WTC11 (cell line): ENCODE measurements at regions not wholly inside any gene's neighbourhood (a gene's known extent, or its start where the extent isn't known, plus 50 kb on each side); places are given as distances from the start of the nearest gene placed in this dataset.

Source experiments
- ATAC-seq: fragments of 200-7000 bp; cut with Tn5 transposase; 2 replicates; pipeline ENCODE4 v1.10.0; 2021; ENCODE audit warnings: mild to moderate bottlenecking, moderate library complexity
- CTCF ChIA-PET: fragments of 300-600 bp; sonication (Branson Sonifier 250); formaldehyde crosslinking; loops from one replicate; lab custom pipeline; 2021; ENCODE audit warnings: antibody characterized with exemption; lab: Charles Lee
- POLR2A ChIA-PET: fragments of 350-600 bp; sonication (Branson Sonifier 250); formaldehyde crosslinking; loops from one replicate; lab custom pipeline; 2021; ENCODE audit warnings: antibody characterized with exemption; lab: Charles Lee
- DNase-seq: peaks from one replicate; pipeline ENCODE4 v3.0.0; 2021; ENCODE audit warnings: low spot score
- H3K27ac Mint-ChIP-seq: 2 replicates; pipeline ENCODE4 v1.8.0; 2021; ENCODE audit warnings: mixed read lengths
- H3K27me3 Mint-ChIP-seq: 2 replicates; pipeline ENCODE4 v1.8.0; 2021; ENCODE audit warnings: low read depth, mild to moderate bottlenecking, moderate library complexity, mixed read lengths
- H3K36me3 Mint-ChIP-seq: 2 replicates; pipeline ENCODE4 v1.8.0; 2021; ENCODE audit warnings: mixed read lengths
- H3K4me1 Mint-ChIP-seq: 2 replicates; pipeline ENCODE4 v1.8.0; 2022; ENCODE audit warnings: mixed read lengths
- H3K4me3 Mint-ChIP-seq: 2 replicates; pipeline ENCODE4 v1.8.0; 2021; ENCODE audit warnings: mild to moderate bottlenecking, moderate library complexity, mixed read lengths
- H3K9me3 Mint-ChIP-seq: 2 replicates; pipeline ENCODE4 v1.8.0; 2021; ENCODE audit warnings: mixed read lengths
- ATF1 ChIP-seq: sonication (generic); formaldehyde crosslinking; IDR thresholded peaks from 2 replicates; pipeline ENCODE4 v1.8.1; 2023; ENCODE audit warnings: mild to moderate bottlenecking, moderate library complexity, missing genetic modification reagents
- CDX4 ChIP-seq: fragments of 250-450 bp; sonication (Bioruptor Pico); IDR thresholded peaks from 2 replicates; pipeline ENCODE4 v1.9.0; 2021; ENCODE audit warnings: moderate library complexity, mild to moderate bottlenecking, inconsistent platforms, borderline replicate concordance
- E2F5 ChIP-seq: sonication (generic); formaldehyde crosslinking; IDR thresholded peaks from 2 replicates; pipeline ENCODE4 v1.8.1; 2022; ENCODE audit warnings: mild to moderate bottlenecking, moderate library complexity, missing genetic modification reagents
- ELF4 ChIP-seq: sonication (generic); formaldehyde crosslinking; IDR thresholded peaks from 2 replicates; pipeline ENCODE4 v1.8.1; 2022; ENCODE audit warnings: low read depth, mild to moderate bottlenecking, moderate library complexity, missing genetic modification reagents
- EMX1 ChIP-seq: fragments of 250-450 bp; sonication (Bioruptor Pico); IDR thresholded peaks from 2 replicates; pipeline ENCODE4 v1.8.0; 2021; ENCODE audit warnings: mild to moderate bottlenecking
- FOXK1 ChIP-seq: sonication (generic); formaldehyde crosslinking; IDR thresholded peaks from 2 replicates; pipeline ENCODE4 v1.8.0; 2022; ENCODE audit warnings: mild to moderate bottlenecking, moderate library complexity, missing genetic modification reagents
- FOXP4 ChIP-seq: sonication (generic); formaldehyde crosslinking; IDR thresholded peaks from 2 replicates; pipeline ENCODE4 v1.8.0; 2022; ENCODE audit warnings: mild to moderate bottlenecking, missing genetic modification reagents
- GABPB1 ChIP-seq: sonication (generic); formaldehyde crosslinking; IDR thresholded peaks from 2 replicates; pipeline ENCODE4 v1.8.1; 2023; ENCODE audit warnings: mild to moderate bottlenecking, missing genetic modification reagents
- KAT7 ChIP-seq: sonication (generic); formaldehyde crosslinking; IDR thresholded peaks from 2 replicates; pipeline ENCODE4 v1.8.1; 2023; ENCODE audit warnings: missing genetic modification reagents, mild to moderate bottlenecking, borderline replicate concordance
- MAX ChIP-seq: sonication (generic); formaldehyde crosslinking; IDR thresholded peaks from 2 replicates; pipeline ENCODE4 v1.8.0; 2022; ENCODE audit warnings: mild to moderate bottlenecking, missing genetic modification reagents
- MLX ChIP-seq: sonication (generic); formaldehyde crosslinking; IDR thresholded peaks from 2 replicates; pipeline ENCODE4 v1.8.1; 2023; ENCODE audit warnings: mild to moderate bottlenecking, missing genetic modification reagents, moderate library complexity
- NR2C2 ChIP-seq: sonication (generic); formaldehyde crosslinking; IDR thresholded peaks from 2 replicates; pipeline ENCODE4 v1.8.0; 2022; ENCODE audit warnings: mild to moderate bottlenecking, missing genetic modification reagents
- TP53 ChIP-seq: sonication (generic); formaldehyde crosslinking; IDR thresholded peaks from 2 replicates; pipeline ENCODE4 v1.8.1; 2023; ENCODE audit warnings: mild to moderate bottlenecking, missing genetic modification reagents
- USF1 ChIP-seq: sonication (generic); formaldehyde crosslinking; IDR thresholded peaks from 2 replicates; pipeline ENCODE4 v1.8.0; 2022; ENCODE audit warnings: mild to moderate bottlenecking, missing genetic modification reagents
- ZNF396 ChIP-seq: fragments of 250-450 bp; sonication (Bioruptor Pico); IDR thresholded peaks from 2 replicates; pipeline ENCODE4 v1.8.0; 2021; ENCODE audit warnings: mild to moderate bottlenecking, moderate library complexity, borderline replicate concordance
- ZNF512 ChIP-seq: sonication (generic); formaldehyde crosslinking; IDR thresholded peaks from 2 replicates; pipeline ENCODE4 v1.8.1; 2022; ENCODE audit warnings: missing genetic modification reagents, borderline replicate concordance
- ZNF532 ChIP-seq: fragments of 250-450 bp; sonication (Bioruptor Pico); IDR thresholded peaks from 2 replicates; pipeline ENCODE4 v1.9.0; 2021; ENCODE audit warnings: mild to moderate bottlenecking, borderline replicate concordance

GRCh38 chr1:166692346-166692745 is 146.9 kb upstream of the POGK start:
- Mint-ChIP-seq H3K36me3 (no peaks in the 10 kb centered on the region), H3K4me3 (no peak overlapping the region), H3K4me1 (peaks cover 8% of the 10 kb centered on the region), H3K27ac (no peak overlapping the region), H3K27me3 (peaks cover 5% of the 10 kb centered on the region; the same call in 1 of the 2 replicates), H3K9me3 (peaks cover 18% of the 10 kb centered on the region)
- TF ChIP-seq E2F5 (CRISPR knock-in tag) (no peak), TP53 (CRISPR knock-in tag) (no peak), MLX (CRISPR knock-in tag) (no peak), FOXP4 (CRISPR knock-in tag) (no peak), ELF4 (no peak), ZNF396 (CRISPR knock-in tag) (no peak), KAT7 (CRISPR knock-in tag) (no peak), ZNF532 (CRISPR knock-in tag) (no peak), ZNF512 (no peak), FOXK1 (CRISPR knock-in tag) (no peak), MAX (CRISPR knock-in tag) (no peak), EMX1 (CRISPR knock-in tag) (no peak), GABPB1 (CRISPR knock-in tag) (no peak), ATF1 (no peak)
- POLR2A ChIA-PET: no interaction called here
- CTCF ChIA-PET: no interaction called here
- no peak for DNase-seq
- ATAC-seq: no peak

- Mint-ChIP-seq H3K4me3 (no peak overlapping the region), H3K36me3 (no peaks in the 10 kb centered on the region), H3K9me3 (peaks cover 11% of the 10 kb centered on the region), H3K27me3 (no peaks in the 10 kb centered on the region; the same call in 1 of the 2 replicates), H3K4me1 (peaks cover 8% of the 10 kb centered on the region), H3K27ac (no peak overlapping the region)
- no peak for DNase-seq
- no peak for ATAC-seq
- ChIA-PET CTCF (no interaction called here), POLR2A (no interaction called here)
- TF ChIP-seq NR2C2 (CRISPR knock-in tag): no peak
- no peak for TF ChIP-seq CDX4 (CRISPR knock-in tag)
- no peak for TF ChIP-seq USF1 (CRISPR knock-in tag)
These were observed 146.1 kb upstream of the POGK start for GRCh38 chr1:166693158-166693557.
